Neural cell (in vitro differentiated cells): ENCODE measurements at regions not wholly inside any gene's neighbourhood (a gene's known extent, or its start where the extent isn't known, plus 50 kb on each side); places are given as distances from the start of the nearest gene placed in this dataset.

Experiments
- H2AFZ ChIP-seq: fragments of 200-600, 300-800 bp; sonication (generic), shearing (Covaris generic); 2 replicates; pipeline ENCODE4 v1.6.0; 2014; ENCODE audit warnings: low read depth, mild to moderate bottlenecking, antibody characterized with exemption, low read length, moderate library complexity
- H3F3A ChIP-seq: fragments of 200-600 bp; shearing (Covaris generic); 2 replicates; pipeline ENCODE4 v1.6.1; 2016; ENCODE audit warnings: mild to moderate bottlenecking, moderate library complexity, mixed read lengths, antibody characterized with exemption, low read length; ENCODE audit not compliant: insufficient read depth, poor library complexity, severe bottlenecking
- H3K27ac ChIP-seq: fragments of 200-600, 300-800 bp; sonication (generic), shearing (Covaris generic); 2 replicates; pipeline ENCODE4 v1.5.1; 2014; ENCODE audit warnings: mild to moderate bottlenecking, low read length, moderate library complexity
- H3K27me3 ChIP-seq: fragments of 300-800, 200-600 bp; sonication (generic), shearing (Covaris generic); 2 replicates; pipeline ENCODE4 v1.6.0; 2014; ENCODE audit warnings: mild to moderate bottlenecking, low read depth, low read length, moderate library complexity; ENCODE audit not compliant: insufficient read depth
- H3K36me3 ChIP-seq: fragments of 300-800, 200-600 bp; sonication (generic), shearing (Covaris generic); 2 replicates; pipeline ENCODE4 v1.5.1; 2014; ENCODE audit warnings: mild to moderate bottlenecking, antibody characterized with exemption, low read length, moderate library complexity; ENCODE audit not compliant: insufficient read depth
- H3K4me2 ChIP-seq: fragments of 300-800, 200-600 bp; sonication (generic), shearing (Covaris generic); 2 replicates; pipeline ENCODE4 v1.6.0; 2014; ENCODE audit warnings: mild to moderate bottlenecking, low read length
- H3K4me3 ChIP-seq: fragments of 300-800, 200-600 bp; sonication (generic), shearing (Covaris generic); 2 replicates; pipeline ENCODE4 v1.5.1; 2014; ENCODE audit warnings: mild to moderate bottlenecking, low read length, moderate library complexity
- H3K79me2 ChIP-seq: fragments of 200-600 bp; shearing (Covaris generic); replicated peaks from 2 replicates; pipeline ENCODE4 v1.6.0; 2014; ENCODE audit warnings: mild to moderate bottlenecking, low read length, moderate library complexity; ENCODE audit not compliant: insufficient read depth
- H3K9ac ChIP-seq: fragments of 300-800, 200-600 bp; sonication (generic), shearing (Covaris generic); 2 replicates; pipeline ENCODE4 v1.6.1; 2016; ENCODE audit warnings: mild to moderate bottlenecking, low read length, mixed read lengths
- H3K9me2 ChIP-seq: fragments of 200-600 bp; shearing (Covaris generic); 2 replicates; pipeline ENCODE4 v1.6.1; 2016; ENCODE audit warnings: mild to moderate bottlenecking, low read length, mixed read lengths; ENCODE audit not compliant: insufficient read depth
- H3K9me3 ChIP-seq: fragments of 200-600, 300-800 bp; sonication (generic), shearing (Covaris generic); 2 replicates; pipeline ENCODE4 v1.6.1; 2016; ENCODE audit warnings: mild to moderate bottlenecking, mixed run types, low read length, moderate library complexity, mixed read lengths
- H4K20me1 ChIP-seq: fragments of 200-600 bp; shearing (Covaris generic); 2 replicates; pipeline ENCODE4 v1.6.1; 2016; ENCODE audit warnings: mild to moderate bottlenecking, mixed run types; ENCODE audit not compliant: insufficient read depth
- EP300 ChIP-seq: fragments of 450-650 bp; conservative IDR thresholded peaks from 2 replicates; pipeline ENCODE4 v1.6.1; 2014; ENCODE audit warnings: antibody characterized with exemption, mild to moderate bottlenecking, moderate library complexity; ENCODE audit not compliant: poor library complexity, severe bottlenecking
- EZH2 ChIP-seq: fragments of 200-600, 300-800 bp; shearing (Covaris generic), sonication (generic); IDR thresholded peaks from 2 replicates; pipeline ENCODE4 v1.6.1; 2014; ENCODE audit warnings: antibody characterized with exemption, low read length, borderline replicate concordance, mild to moderate bottlenecking; ENCODE audit not compliant: insufficient read depth, poor library complexity, severe bottlenecking
- MXI1 ChIP-seq: fragments of 450-650 bp; conservative IDR thresholded peaks from 2 replicates; pipeline ENCODE4 v1.6.1; 2014; ENCODE audit warnings: antibody characterized with exemption, mild to moderate bottlenecking; ENCODE audit not compliant: poor library complexity, severe bottlenecking
- POLR2AphosphoS5 ChIP-seq: IDR thresholded peaks from 2 replicates; pipeline ENCODE4 v1.6.1; 2012
- RAD21 ChIP-seq: fragments of 450-650 bp; conservative IDR thresholded peaks from 2 replicates; pipeline ENCODE4 v1.6.1; 2014; ENCODE audit warnings: antibody characterized with exemption, mild to moderate bottlenecking, moderate library complexity
- REST ChIP-seq: IDR thresholded peaks from 2 replicates; pipeline ENCODE4 v1.6.1; 2012; ENCODE audit warnings: borderline replicate concordance
- SMC3 ChIP-seq: fragments of 450-650 bp; conservative IDR thresholded peaks from 2 replicates; pipeline ENCODE4 v1.6.1; 2014; ENCODE audit warnings: antibody characterized with exemption, mild to moderate bottlenecking, moderate library complexity; ENCODE audit not compliant: poor library complexity
- TAF1 ChIP-seq: IDR thresholded peaks from 2 replicates; pipeline ENCODE4 v1.6.1; 2012; ENCODE audit warnings: low read depth
- TF ChIP-seq, protein P1 (sequence below): fragments of 450-650 bp; IDR thresholded peaks from 2 replicates; pipeline ENCODE4 v1.5.1; 2014; ENCODE audit warnings: antibody characterized with exemption, mild to moderate bottlenecking, moderate library complexity; ENCODE audit not compliant: poor library complexity, severe bottlenecking

DNA sequence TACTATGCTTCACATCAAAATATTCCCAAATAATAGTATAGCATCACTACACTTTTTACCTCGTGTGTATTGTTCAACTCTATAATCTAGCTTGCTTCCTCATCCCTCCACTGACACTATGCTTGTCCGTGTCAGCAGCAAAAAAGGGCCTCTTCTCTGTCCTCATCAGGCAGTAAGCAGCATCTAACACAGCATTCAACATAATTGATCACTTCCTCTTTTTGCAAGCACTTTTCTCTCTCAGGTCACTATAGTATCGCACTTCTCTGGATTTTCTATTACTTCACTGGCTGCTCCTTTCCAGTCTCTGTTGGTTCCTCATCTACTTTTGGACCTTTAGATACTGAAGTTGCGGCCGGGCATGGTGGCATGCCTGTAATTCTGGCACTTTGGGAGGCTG is 64.9 kb upstream of the ZSWIM2 start:
- no peak overlapping the region for H2AFZ ChIP-seq
- no peak overlapping the region for H3K27ac ChIP-seq
- H3F3A ChIP-seq, result no peaks in the 10 kb centered on the region
- no peak overlapping the region for H3K4me3 ChIP-seq
- H3K4me2 ChIP-seq, result no peak overlapping the region
- no peaks in the 10 kb centered on the region for H3K9me3 ChIP-seq
- H3K9ac ChIP-seq, result no peak overlapping the region
- H3K9me2 ChIP-seq, result no peaks in the 10 kb centered on the region
- no peaks in the 10 kb centered on the region for H3K36me3 ChIP-seq
- no peaks in the 10 kb centered on the region for H3K79me2 ChIP-seq
- TF ChIP-seq SMC3, result no peak
- TF ChIP-seq POLR2AphosphoS5, result no peak
- no peak for TF ChIP-seq REST
- TF ChIP-seq EP300, result no peak
- TF ChIP-seq TAF1, result no peak
- no peaks in the 10 kb centered on the region for H3K27me3 ChIP-seq
- H4K20me1 ChIP-seq, result no peaks in the 10 kb centered on the region

DNA sequence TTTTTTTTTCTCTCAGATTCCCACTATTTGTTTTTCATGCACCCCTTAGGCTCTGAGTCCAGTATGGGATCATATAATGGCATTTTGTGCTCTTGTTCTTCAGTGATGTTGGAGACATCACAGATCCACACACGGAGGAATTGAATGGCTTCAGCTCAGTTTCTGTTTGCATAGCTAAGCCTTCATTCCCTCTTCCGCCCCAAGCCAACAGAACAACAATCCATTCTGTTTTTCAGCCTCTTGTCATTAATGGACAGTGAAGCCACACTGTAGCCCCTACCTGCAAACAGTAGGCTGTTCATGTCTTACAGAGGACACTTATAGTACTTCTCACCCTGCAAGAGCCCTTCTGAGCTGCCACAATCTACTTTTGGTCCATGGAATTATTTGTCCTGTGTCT is 64.0 kb upstream of the ZSWIM2 start:
- Histone ChIP-seq H3F3A (no peaks in the 10 kb centered on the region), H3K4me3 (no peak overlapping the region), H3K9me3 (no peaks in the 10 kb centered on the region), H3K9me2 (no peaks in the 10 kb centered on the region), H3K27ac (no peak overlapping the region), H3K27me3 (no peaks in the 10 kb centered on the region), H3K79me2 (no peaks in the 10 kb centered on the region), H2AFZ (no peak overlapping the region), H4K20me1 (no peaks in the 10 kb centered on the region), H3K9ac (no peak overlapping the region), H3K4me2 (no peak overlapping the region), H3K36me3 (no peaks in the 10 kb centered on the region)
- TF ChIP-seq SMC3, result no peak
- TF ChIP-seq RAD21, result no peak
- TF ChIP-seq EP300, result no peak
- TF ChIP-seq TAF1, result no peak
- no peak for TF ChIP-seq REST
- TF ChIP-seq MXI1, result no peak
- TF ChIP-seq, protein P1, sequence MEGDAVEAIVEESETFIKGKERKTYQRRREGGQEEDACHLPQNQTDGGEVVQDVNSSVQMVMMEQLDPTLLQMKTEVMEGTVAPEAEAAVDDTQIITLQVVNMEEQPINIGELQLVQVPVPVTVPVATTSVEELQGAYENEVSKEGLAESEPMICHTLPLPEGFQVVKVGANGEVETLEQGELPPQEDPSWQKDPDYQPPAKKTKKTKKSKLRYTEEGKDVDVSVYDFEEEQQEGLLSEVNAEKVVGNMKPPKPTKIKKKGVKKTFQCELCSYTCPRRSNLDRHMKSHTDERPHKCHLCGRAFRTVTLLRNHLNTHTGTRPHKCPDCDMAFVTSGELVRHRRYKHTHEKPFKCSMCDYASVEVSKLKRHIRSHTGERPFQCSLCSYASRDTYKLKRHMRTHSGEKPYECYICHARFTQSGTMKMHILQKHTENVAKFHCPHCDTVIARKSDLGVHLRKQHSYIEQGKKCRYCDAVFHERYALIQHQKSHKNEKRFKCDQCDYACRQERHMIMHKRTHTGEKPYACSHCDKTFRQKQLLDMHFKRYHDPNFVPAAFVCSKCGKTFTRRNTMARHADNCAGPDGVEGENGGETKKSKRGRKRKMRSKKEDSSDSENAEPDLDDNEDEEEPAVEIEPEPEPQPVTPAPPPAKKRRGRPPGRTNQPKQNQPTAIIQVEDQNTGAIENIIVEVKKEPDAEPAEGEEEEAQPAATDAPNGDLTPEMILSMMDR, result no peak
- no peak for TF ChIP-seq EZH2
- no peak for TF ChIP-seq POLR2AphosphoS5
